Osteoblast (primary cell): ENCODE measurements at regions not wholly inside any gene's neighbourhood (a gene's known extent, or its start where the extent isn't known, plus 50 kb on each side); places are given as distances from the start of the nearest gene placed in this dataset.
A peak's percentile ranks its signal among the peaks of the same experiment; 100 is the strongest.

ENCODE experiments used
- DNase-seq: peaks from one replicate; pipeline ENCODE4 v3.0.0; 2011; ENCODE audit warnings: low spot score, mixed read lengths; ENCODE audit not compliant: insufficient read length; ENCODE audit errors: missing footprints
- H2AFZ ChIP-seq: 2 replicates; pipeline ENCODE4 v1.6.0; 2011; ENCODE audit warnings: mild to moderate bottlenecking, low read length
- H3K27ac ChIP-seq: 2 replicates; pipeline ENCODE4 v1.5.1; 2011; ENCODE audit warnings: mild to moderate bottlenecking, low read depth, low read length, moderate library complexity
- H3K27me3 ChIP-seq: 2 replicates; pipeline ENCODE4 v1.6.0; 2012; ENCODE audit warnings: mild to moderate bottlenecking, control low read depth, inconsistent platforms, low read length, moderate library complexity; ENCODE audit not compliant: insufficient read depth
- H3K36me3 ChIP-seq: 2 replicates; pipeline ENCODE4 v1.5.1; 2011; ENCODE audit warnings: mild to moderate bottlenecking, low read length, control low read depth, moderate library complexity; ENCODE audit not compliant: insufficient read depth
- H3K4me1 ChIP-seq: 2 replicates; pipeline ENCODE4 v1.5.1; 2011; ENCODE audit warnings: mild to moderate bottlenecking, low read length, control low read depth, moderate library complexity; ENCODE audit not compliant: insufficient read depth
- H3K4me2 ChIP-seq: 2 replicates; pipeline ENCODE4 v1.6.0; 2011; ENCODE audit warnings: mild to moderate bottlenecking, low read length; ENCODE audit not compliant: insufficient read depth
- H3K4me3 ChIP-seq: fragments of 200-600 bp; sonication (generic); 3 replicates; pipeline ENCODE4 v1.5.1; 2012; ENCODE audit warnings: mild to moderate bottlenecking, low read length, inconsistent platforms; ENCODE audit not compliant: insufficient read depth
- H3K79me2 ChIP-seq: 2 replicates; pipeline ENCODE4 v1.6.0; 2012; ENCODE audit warnings: mild to moderate bottlenecking, low read length, control low read depth, inconsistent platforms; ENCODE audit not compliant: insufficient read depth
- H3K9me3 ChIP-seq: 2 replicates; pipeline ENCODE4 v1.5.1; 2011; ENCODE audit warnings: low read depth, low read length, control low read depth
- H4K20me1 ChIP-seq: 2 replicates; pipeline ENCODE4 v1.6.0; 2012; ENCODE audit warnings: mild to moderate bottlenecking, low read length, control low read depth; ENCODE audit not compliant: insufficient read depth
- CTCF ChIP-seq: IDR thresholded peaks from 2 replicates; pipeline ENCODE4 v1.5.1; 2011; ENCODE audit warnings: mild to moderate bottlenecking, low read depth, low read length, moderate library complexity; ENCODE audit errors: extremely low read depth

- no peak overlapping the region for H3K4me3 ChIP-seq
- H3K9me3 ChIP-seq, result no peaks in the 10 kb centered on the region
- H3K36me3 ChIP-seq, result no peaks in the 10 kb centered on the region
- H3K4me2 ChIP-seq, result no peak overlapping the region
- DNase-seq, result no peak
- H3K79me2 ChIP-seq, result no peaks in the 10 kb centered on the region
- H3K4me1 ChIP-seq, result no peaks in the 10 kb centered on the region
- no peaks in the 10 kb centered on the region for H4K20me1 ChIP-seq
- TF ChIP-seq CTCF, result no peak
- no peaks in the 10 kb centered on the region for H3K27me3 ChIP-seq
- H3K27ac ChIP-seq, result no peak overlapping the region
- H2AFZ ChIP-seq, result no peak overlapping the region
Observed at GRCh38 chr14:43981135-43981768, 525.8 kb downstream of the FSCB start.

- Histone ChIP-seq H3K9me3 (peaks cover 5% of the 10 kb centered on the region), H3K27ac (no peak overlapping the region), H3K36me3 (no peaks in the 10 kb centered on the region), H3K79me2 (no peaks in the 10 kb centered on the region), H3K4me3 (no peak overlapping the region), H4K20me1 (no peaks in the 10 kb centered on the region), H3K27me3 (no peaks in the 10 kb centered on the region), H3K4me1 (no peaks in the 10 kb centered on the region), H2AFZ (no peak overlapping the region), H3K4me2 (no peak overlapping the region)
- peak; percentile 9 for DNase-seq
- TF ChIP-seq CTCF, result no peak
Observed at GRCh38 chr14:43956741-43957140, 550.3 kb downstream of the FSCB start.

GRCh38 chr14:43949400-43949799 lies 557.7 kb downstream of the FSCB start:
- no peak for DNase-seq
- Histone ChIP-seq H2AFZ (no peak overlapping the region), H3K27me3 (no peaks in the 10 kb centered on the region), H3K27ac (no peak overlapping the region), H3K36me3 (no peaks in the 10 kb centered on the region), H3K4me2 (no peak overlapping the region), H3K79me2 (no peaks in the 10 kb centered on the region), H3K9me3 (peaks cover 3% of the 10 kb centered on the region), H3K4me1 (no peaks in the 10 kb centered on the region), H4K20me1 (no peaks in the 10 kb centered on the region), H3K4me3 (no peak overlapping the region)
- no peak for TF ChIP-seq CTCF

GRCh38 chr14:43939836-43940235 lies 567.2 kb downstream of the FSCB start:
- no peaks in the 10 kb centered on the region for H3K79me2 ChIP-seq
- no peaks in the 10 kb centered on the region for H4K20me1 ChIP-seq
- TF ChIP-seq CTCF, result no peak
- H2AFZ ChIP-seq, result no peak overlapping the region
- no peaks in the 10 kb centered on the region for H3K4me1 ChIP-seq
- no peaks in the 10 kb centered on the region for H3K9me3 ChIP-seq
- H3K4me2 ChIP-seq, result no peak overlapping the region
- no peak overlapping the region for H3K4me3 ChIP-seq
- H3K27me3 ChIP-seq, result no peaks in the 10 kb centered on the region
- H3K36me3 ChIP-seq, result no peaks in the 10 kb centered on the region
- no peak overlapping the region for H3K27ac ChIP-seq
- peak; percentile 10 for DNase-seq
